ENCODE measurements at regions not wholly inside any gene's neighbourhood (a gene's known extent, or its start where the extent isn't known, plus 50 kb on each side); places are given as distances from the start of the nearest gene placed in this dataset.

DNA sequence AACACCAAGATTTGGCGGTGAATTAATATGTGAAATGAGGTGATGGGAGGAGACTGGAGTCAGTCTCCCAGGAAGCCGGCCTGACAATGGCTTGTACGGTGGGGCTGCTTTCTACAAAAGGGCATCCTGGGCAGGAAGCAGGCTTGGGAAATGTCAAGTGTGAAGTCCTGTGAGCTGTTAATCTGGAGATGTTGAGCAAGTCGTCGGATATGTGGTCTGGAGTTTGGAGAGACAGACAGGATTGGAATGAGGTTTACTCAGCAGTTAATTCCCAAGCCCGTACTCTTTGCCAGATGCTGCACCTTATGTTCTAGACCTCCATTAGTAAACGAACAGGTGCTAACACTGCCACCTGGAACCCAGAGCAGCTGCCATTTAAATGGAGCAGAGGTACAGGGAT, 107.7 kb upstream of the FOXC1 start:
- in situ Hi-C loops (cut with HindIII; ENCODE audit: low pct_unique_long_range_greater_than_20kb, low sequenced_read_pairs) = no loop called here
- no peak for DNase-seq (ENCODE audit: low read depth, low spot score)
- POLR2A ChIA-PET = interaction anchor here (0.7 kb wide), 1 partner anchor 20 kb away, joined by 5 read pairs; no protein-coding TSS in a partner anchor

DNA sequence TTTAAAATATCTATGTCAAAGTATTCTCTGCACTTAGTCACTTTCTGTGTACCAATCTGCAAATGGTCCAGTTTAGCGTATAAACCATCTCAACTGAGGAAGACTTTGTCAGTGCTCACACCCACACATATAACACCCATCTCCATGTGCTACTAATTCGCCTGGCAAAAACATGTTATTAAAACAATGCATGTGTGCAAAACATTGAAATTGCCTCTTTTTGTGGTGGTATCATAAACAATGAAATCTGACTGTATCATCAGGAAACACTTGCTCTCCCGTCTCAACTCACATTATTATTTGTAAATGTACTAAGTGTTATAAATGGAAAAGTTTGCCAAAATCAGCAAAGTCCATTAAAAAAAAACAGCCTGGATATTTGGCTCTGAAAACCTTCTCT, 105.9 kb upstream of the FOXC1 start:
- CTCF ChIA-PET = no interaction called here
- H3K27me3 ChIP-seq (ENCODE audit: control insufficient read depth, insufficient read depth, low read length) = no peaks in the 10 kb centered on the region; the same call in 1 of the 2 replicates

More for the DNA sequence above, 107.7 kb upstream of the FOXC1 start:
- intact Hi-C loops (cut with micrococcal nuclease; ENCODE audit: unreplicated experiment) = no loop called here
- ATAC-seq = no peak
- Histone ChIP-seq H3K4me3 (ENCODE audit: low read depth in 2 of 2, low read length in 2 of 2) (no peak overlapping the region), H3K9me3 (ENCODE audit: control insufficient read depth, insufficient read depth, low read depth, low read length) (no peaks in the 10 kb centered on the region), H3K27me3 (ENCODE audit: control insufficient read depth, insufficient read depth, low read length) (no peaks in the 10 kb centered on the region; the same call in 1 of the 2 replicates), H3K4me1 (ENCODE audit: control insufficient read depth, insufficient read depth, low read length) (no peaks in the 10 kb centered on the region), H3K27ac (ENCODE audit: low read length) (no peak overlapping the region), H3K36me3 (ENCODE audit: control insufficient read depth, insufficient read depth, low read length) (no peaks in the 10 kb centered on the region)
- CTCF ChIA-PET = no interaction called here
- no TSS peak for BruUV-seq (replicated peaks)
- TF ChIP-seq, protein P1, sequence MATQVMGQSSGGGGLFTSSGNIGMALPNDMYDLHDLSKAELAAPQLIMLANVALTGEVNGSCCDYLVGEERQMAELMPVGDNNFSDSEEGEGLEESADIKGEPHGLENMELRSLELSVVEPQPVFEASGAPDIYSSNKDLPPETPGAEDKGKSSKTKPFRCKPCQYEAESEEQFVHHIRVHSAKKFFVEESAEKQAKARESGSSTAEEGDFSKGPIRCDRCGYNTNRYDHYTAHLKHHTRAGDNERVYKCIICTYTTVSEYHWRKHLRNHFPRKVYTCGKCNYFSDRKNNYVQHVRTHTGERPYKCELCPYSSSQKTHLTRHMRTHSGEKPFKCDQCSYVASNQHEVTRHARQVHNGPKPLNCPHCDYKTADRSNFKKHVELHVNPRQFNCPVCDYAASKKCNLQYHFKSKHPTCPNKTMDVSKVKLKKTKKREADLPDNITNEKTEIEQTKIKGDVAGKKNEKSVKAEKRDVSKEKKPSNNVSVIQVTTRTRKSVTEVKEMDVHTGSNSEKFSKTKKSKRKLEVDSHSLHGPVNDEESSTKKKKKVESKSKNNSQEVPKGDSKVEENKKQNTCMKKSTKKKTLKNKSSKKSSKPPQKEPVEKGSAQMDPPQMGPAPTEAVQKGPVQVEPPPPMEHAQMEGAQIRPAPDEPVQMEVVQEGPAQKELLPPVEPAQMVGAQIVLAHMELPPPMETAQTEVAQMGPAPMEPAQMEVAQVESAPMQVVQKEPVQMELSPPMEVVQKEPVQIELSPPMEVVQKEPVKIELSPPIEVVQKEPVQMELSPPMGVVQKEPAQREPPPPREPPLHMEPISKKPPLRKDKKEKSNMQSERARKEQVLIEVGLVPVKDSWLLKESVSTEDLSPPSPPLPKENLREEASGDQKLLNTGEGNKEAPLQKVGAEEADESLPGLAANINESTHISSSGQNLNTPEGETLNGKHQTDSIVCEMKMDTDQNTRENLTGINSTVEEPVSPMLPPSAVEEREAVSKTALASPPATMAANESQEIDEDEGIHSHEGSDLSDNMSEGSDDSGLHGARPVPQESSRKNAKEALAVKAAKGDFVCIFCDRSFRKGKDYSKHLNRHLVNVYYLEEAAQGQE (IDR thresholded peaks at IDR 0.05; ENCODE audit: insufficient read depth in 1 of 2, low read depth in 2 of 2, low read length in 1 of 2) = no peak
- TF ChIP-seq, protein P2, sequence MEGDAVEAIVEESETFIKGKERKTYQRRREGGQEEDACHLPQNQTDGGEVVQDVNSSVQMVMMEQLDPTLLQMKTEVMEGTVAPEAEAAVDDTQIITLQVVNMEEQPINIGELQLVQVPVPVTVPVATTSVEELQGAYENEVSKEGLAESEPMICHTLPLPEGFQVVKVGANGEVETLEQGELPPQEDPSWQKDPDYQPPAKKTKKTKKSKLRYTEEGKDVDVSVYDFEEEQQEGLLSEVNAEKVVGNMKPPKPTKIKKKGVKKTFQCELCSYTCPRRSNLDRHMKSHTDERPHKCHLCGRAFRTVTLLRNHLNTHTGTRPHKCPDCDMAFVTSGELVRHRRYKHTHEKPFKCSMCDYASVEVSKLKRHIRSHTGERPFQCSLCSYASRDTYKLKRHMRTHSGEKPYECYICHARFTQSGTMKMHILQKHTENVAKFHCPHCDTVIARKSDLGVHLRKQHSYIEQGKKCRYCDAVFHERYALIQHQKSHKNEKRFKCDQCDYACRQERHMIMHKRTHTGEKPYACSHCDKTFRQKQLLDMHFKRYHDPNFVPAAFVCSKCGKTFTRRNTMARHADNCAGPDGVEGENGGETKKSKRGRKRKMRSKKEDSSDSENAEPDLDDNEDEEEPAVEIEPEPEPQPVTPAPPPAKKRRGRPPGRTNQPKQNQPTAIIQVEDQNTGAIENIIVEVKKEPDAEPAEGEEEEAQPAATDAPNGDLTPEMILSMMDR (IDR thresholded peaks at IDR 0.05) = no peak
- no peak for TF ChIP-seq TCF7L2 (IDR thresholded peaks at IDR 0.05; ENCODE audit: low read depth, low read length)
- TF ChIP-seq POLR2AphosphoS5 (IDR thresholded peaks at IDR 0.05; ENCODE audit: low read depth, low read length) = no peak
- no peak for TF ChIP-seq SIN3A (IDR thresholded peaks at IDR 0.05; ENCODE audit: borderline replicate concordance, insufficient read depth, low read depth, low read length)

More for the DNA sequence above, 105.9 kb upstream of the FOXC1 start:
- DNase-seq (ENCODE audit: low read depth, low spot score) (no peak), ATAC-seq (no peak)
- H3K27ac ChIP-seq (ENCODE audit: low read length) = no peak overlapping the region
- H3K36me3 ChIP-seq (ENCODE audit: control insufficient read depth, insufficient read depth, low read length) = no peaks in the 10 kb centered on the region
- no TSS peak for BruUV-seq (replicated peaks)
- in situ Hi-C loops (cut with HindIII; ENCODE audit: low pct_unique_long_range_greater_than_20kb, low sequenced_read_pairs) = no loop called here
- TF ChIP-seq SIN3A (IDR thresholded peaks at IDR 0.05; ENCODE audit: borderline replicate concordance, insufficient read depth, low read depth, low read length) = no peak
- TF ChIP-seq, protein P2 (IDR thresholded peaks at IDR 0.05) = no peak
- POLR2A ChIA-PET = no interaction called here
- intact Hi-C loops (cut with micrococcal nuclease; ENCODE audit: unreplicated experiment) = no loop called here
- no peak overlapping the region for H3K4me3 ChIP-seq (ENCODE audit: low read depth in 2 of 2, low read length in 2 of 2)
- H3K4me1 ChIP-seq (ENCODE audit: control insufficient read depth, insufficient read depth, low read length) = no peaks in the 10 kb centered on the region
- no peaks in the 10 kb centered on the region for H3K9me3 ChIP-seq (ENCODE audit: control insufficient read depth, insufficient read depth, low read depth, low read length)
